Adrenal gland (tissue), 9 donors: ENCODE measurements at regions not wholly inside any gene's neighbourhood (a gene's known extent, or its start where the extent isn't known, plus 50 kb on each side); places are given as distances from the start of the nearest gene placed in this dataset.

Source experiments
- DNase-seq, 7 donors: peaks; one replicate each; pipeline ENCODE4 v3.0.0-alpha.2; 2019 to 2020
- H3K27ac ChIP-seq, 5 donors: fragments of 200-600 bp; sonication (generic) in 4 of 5; 1 replicate in 3 of 5; 2 replicates in 2 of 5; pipeline versions ENCODE4 v1.5.1 to v1.8.0; 2016 to 2020; ENCODE audit warnings: mild to moderate bottlenecking in 1 of 5
- H3K27me3 ChIP-seq: fragments of 200-600 bp; 2 replicates; pipeline ENCODE4 v1.8.0; 2021
- H3K36me3 ChIP-seq, 2 donors: fragments of 200-600 bp; replicated peaks in 1 of 2; 1 replicate in 1 of 2; 2 replicates in 1 of 2; pipeline versions ENCODE4 v1.5.1 to v1.8.0; 2018 to 2022
- H3K4me1 ChIP-seq, 2 donors: fragments of 200-600 bp; replicated peaks in 1 of 2; 1 replicate in 1 of 2; 2 replicates in 1 of 2; pipeline versions ENCODE4 v1.5.1 to v1.8.0; 2018 to 2021
- H3K4me3 ChIP-seq, 4 donors: fragments of 200-600 bp; sonication (generic) in 3 of 4; one replicate each; pipeline ENCODE4 v1.5.1; 2016 to 2018
- H3K9me3 ChIP-seq, 3 donors: fragments of 200-600 bp; sonication (generic) in 1 of 3; replicated peaks in 1 of 3; 1 replicate in 2 of 3; 2 replicates in 1 of 3; pipeline versions ENCODE4 v1.5.1 to v1.8.0; 2016 to 2021
- CTCF ChIP-seq, 6 experiments: fragments of 450-650 bp in 4 of 6; fragments of 200-600 bp in 2 of 6; sonication (generic) in 1 of 6; IDR thresholded peaks; 1 replicate in 5 of 6; 2 replicates in 1 of 6; pipeline versions ENCODE4 v1.5.1 to v1.8.0; 2016 to 2021; ENCODE audit warnings: antibody characterized with exemption in 6 of 6, mild to moderate bottlenecking in 2 of 6, moderate library complexity in 1 of 6
- POLR2A ChIP-seq, 2 donors: fragments of 450-650 bp; IDR thresholded peaks; one replicate each; pipeline ENCODE4 v1.6.1; 2017; ENCODE audit warnings: antibody characterized with exemption in 2 of 2, mild to moderate bottlenecking in 2 of 2, moderate library complexity in 1 of 2
- WGBS, 4 donors: extraction: QIAGEN DNeasy Blood & Tissue Kit in 2 of 4; methylation state at CpG; one replicate each; pipeline versions ENCODE4 v1.1.5 to v1.1.7; 2013 to 2017; 5-methylcytosine and 5-hydroxymethylcytosine counted together
- intact Hi-C, 2 donors: fragments of 100-400 bp; cut with DNase I; formaldehyde crosslinking; loops; one replicate each; pipeline versions ENCODE4 v1.14.1 to v1.15.0; 2022 to 2023
- donor health status: healthy with polysubstance abuse.
- donor health status: Bipolar disorder and iron deficiency.
- donor health status: DM: yes; HTN: yes; CAD: no.
- donor health status: DM: no; HTN: no; CAD: no.
- donor health status: DM: no; HTN: no; CAD: no.

GRCh38 chr7:16015981-16016380 lies 329.5 kb upstream of the MEOX2 start:
- TF ChIP-seq POLR2A (IDR thresholded peaks at IDR 0.05) (no peak), CTCF (IDR thresholded peaks at IDR 0.05) (no peak)
- DNase-seq, result no peak
- Histone ChIP-seq H3K27me3 (no peaks in the 10 kb centered on the region), H3K4me3 (no peak overlapping the region), H3K36me3 (no peaks in the 10 kb centered on the region), H3K27ac (no peak overlapping the region), H3K4me1 (no peaks in the 10 kb centered on the region), H3K9me3 (no peaks in the 10 kb centered on the region)
- intact Hi-C loops, result no loop called here

- H3K27me3 ChIP-seq, result no peaks in the 10 kb centered on the region
- no peaks in the 10 kb centered on the region for H3K4me1 ChIP-seq
- H3K27ac ChIP-seq, result no peak overlapping the region
- no peak overlapping the region for H3K4me3 ChIP-seq
- no peaks in the 10 kb centered on the region for H3K9me3 ChIP-seq
- intact Hi-C loops, result no loop called here
- WGBS, 4 donors, result 57 to 73% (median 64%) methylated on average over 2 of the region's 2 CpGs
- TF ChIP-seq CTCF (IDR thresholded peaks at IDR 0.05) (no peak), POLR2A (IDR thresholded peaks at IDR 0.05) (no peak)
- H3K36me3 ChIP-seq, result no peaks in the 10 kb centered on the region
- no peak for DNase-seq
These were observed 327.5 kb upstream of the MEOX2 start for GRCh38 chr7:16014031-16014430.

DNA sequence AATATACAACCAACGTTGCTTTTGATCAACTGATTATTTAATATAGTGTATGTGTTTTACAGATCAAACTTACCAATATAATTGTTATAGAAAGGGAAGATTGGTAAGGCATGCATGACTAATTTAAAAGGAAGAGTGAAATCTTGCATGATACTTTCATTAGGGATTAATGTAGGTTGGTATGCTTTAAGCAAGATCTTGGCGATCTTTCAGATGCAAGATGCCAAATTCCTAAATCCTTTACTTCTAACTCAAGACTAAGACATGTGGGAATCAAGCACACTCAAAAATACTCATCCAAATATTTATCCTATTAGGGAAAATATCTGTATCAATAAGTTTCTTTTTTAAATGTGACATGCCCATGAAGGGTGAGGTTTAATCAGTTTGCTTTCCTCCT lies 321.4 kb upstream of the MEOX2 start:
- Histone ChIP-seq H3K27ac (no peak overlapping the region), H3K4me1 (no peaks in the 10 kb centered on the region), H3K4me3 (no peak overlapping the region), H3K27me3 (no peaks in the 10 kb centered on the region), H3K9me3 (no peaks in the 10 kb centered on the region), H3K36me3 (no peaks in the 10 kb centered on the region)
- intact Hi-C loops, result no loop called here
- WGBS, 4 donors, result 75 to 83% (median 76%) methylated on average over 2 of the region's 2 CpGs
- no peak for DNase-seq
- no peak for TF ChIP-seq POLR2A (IDR thresholded peaks at IDR 0.05)
- no peak for TF ChIP-seq CTCF (IDR thresholded peaks at IDR 0.05)

DNA sequence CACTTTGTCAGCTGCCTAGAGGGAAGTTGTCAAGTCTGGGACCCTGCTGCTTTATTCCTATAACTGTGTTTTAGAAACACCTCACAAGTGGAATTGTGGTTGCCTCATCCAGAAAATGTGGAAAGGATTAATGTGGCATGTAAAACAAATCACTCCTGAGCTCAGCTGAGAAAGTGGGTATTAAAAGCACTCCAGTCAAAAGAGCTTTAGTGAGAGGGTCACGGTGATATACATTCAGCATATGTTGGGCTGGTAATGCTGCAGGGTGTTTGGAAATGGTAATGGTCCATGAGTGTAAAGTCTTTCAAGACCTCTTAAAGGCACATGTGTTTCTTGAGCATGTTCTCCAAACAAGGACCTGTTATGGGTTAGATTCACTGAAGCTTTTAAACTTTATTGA lies 318.2 kb upstream of the MEOX2 start:
- intact Hi-C loops, result no loop called here
- H3K9me3 ChIP-seq, result peaks cover 0 to 4% (median 0%) of the 10 kb centered on the region in 3 donors
- no peaks in the 10 kb centered on the region for H3K27me3 ChIP-seq
- no peaks in the 10 kb centered on the region for H3K36me3 ChIP-seq
- WGBS, 4 donors, result 75 to 94% (median 90%) methylated on average over 1 of the region's 1 CpG
- no peak overlapping the region for H3K27ac ChIP-seq
- H3K4me3 ChIP-seq, result no peak overlapping the region
- no peaks in the 10 kb centered on the region for H3K4me1 ChIP-seq
- TF ChIP-seq CTCF (IDR thresholded peaks at IDR 0.05) (no peak), POLR2A (IDR thresholded peaks at IDR 0.05) (no peak)
- DNase-seq, result no peak
